Superior temporal gyrus (tissue), 1 donor: ENCODE measurements at regions not wholly inside any gene's neighbourhood (a gene's known extent, or its start where the extent isn't known, plus 50 kb on each side); places are given as distances from the start of the nearest gene placed in this dataset.

Experiments
- DNase-seq: peaks from one replicate; pipeline ENCODE4 v3.0.0-alpha.2; 2016; ENCODE audit errors: extremely low spot score

DNA sequence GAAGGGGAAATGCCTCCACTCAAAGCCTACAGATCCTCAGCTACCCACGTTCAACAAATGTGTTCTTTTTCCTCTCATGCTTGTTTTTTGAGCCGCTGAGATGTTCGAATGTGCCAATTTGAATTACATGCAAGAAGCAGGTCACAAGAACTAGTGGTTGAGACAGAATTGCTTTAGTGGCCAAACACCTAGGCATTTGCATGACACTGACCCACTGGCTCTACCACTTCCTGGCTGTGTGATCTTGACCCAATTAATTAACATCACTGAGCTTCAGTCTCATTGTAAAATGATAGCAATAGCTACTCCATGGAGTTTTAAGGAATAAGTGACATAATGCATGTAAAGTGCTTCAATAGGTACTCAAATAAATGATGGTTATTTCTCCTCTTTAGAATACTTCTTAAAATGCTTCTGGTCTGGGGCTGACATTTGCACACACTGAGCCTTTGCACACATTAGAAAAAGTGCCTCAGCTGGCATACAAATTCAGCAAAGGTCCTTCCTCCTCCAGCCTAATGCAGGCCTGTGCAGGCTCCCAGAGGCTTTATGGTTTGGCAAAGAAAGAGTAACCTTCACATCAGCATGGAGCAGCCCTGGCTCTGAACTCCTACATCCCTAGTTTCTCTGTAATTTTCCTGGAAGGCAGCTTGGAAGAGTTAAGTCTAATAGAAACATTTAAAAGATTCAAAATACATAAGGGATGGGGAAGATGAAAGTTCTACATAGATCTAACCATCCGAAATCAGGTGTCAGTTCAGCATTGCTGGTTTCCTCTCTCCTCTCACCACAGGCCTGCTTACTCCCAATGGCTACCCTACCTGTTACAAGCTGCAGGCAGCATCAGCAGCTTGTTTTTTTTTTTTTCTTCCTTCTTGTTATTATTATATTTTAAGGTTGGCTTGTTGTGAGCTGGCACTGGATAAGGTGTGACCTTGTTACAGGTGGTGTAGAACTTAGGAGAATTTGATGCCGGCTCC lies 107.4 kb downstream of the TBX19 start:
- DNase-seq = peak; percentile 19

DNA sequence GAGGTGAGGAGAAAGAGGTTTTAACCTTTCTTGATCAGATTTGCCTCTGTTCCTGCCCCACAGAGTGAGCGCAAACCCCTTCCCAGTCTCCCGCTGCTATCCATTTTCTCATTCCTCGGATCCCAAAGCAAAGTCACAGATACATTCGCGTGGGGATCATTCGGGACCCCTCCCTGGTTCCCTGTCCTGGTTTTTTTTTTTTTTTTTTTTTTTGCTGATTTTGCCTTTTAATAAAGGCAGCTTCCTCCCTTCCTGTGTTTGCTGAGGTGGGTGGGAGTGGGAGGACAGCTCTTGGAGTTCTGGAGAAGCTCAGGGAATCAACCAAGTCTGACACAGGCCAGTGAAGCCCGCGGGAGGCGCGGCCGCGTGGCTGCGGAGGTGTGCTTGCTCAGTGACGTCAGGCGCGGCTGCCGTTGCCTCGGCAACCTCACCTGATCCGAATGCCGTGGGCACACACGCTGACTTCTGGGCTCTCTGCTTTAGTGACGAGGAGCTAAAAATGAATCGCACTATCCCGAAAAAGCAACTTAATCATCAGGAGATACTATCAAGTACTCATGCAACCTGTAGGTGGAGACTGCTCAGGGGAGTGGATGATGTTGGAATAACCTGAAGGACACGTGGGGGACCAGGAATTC lies 106.4 kb downstream of the TBX19 start:
- peak; percentile 42 for DNase-seq

DNA sequence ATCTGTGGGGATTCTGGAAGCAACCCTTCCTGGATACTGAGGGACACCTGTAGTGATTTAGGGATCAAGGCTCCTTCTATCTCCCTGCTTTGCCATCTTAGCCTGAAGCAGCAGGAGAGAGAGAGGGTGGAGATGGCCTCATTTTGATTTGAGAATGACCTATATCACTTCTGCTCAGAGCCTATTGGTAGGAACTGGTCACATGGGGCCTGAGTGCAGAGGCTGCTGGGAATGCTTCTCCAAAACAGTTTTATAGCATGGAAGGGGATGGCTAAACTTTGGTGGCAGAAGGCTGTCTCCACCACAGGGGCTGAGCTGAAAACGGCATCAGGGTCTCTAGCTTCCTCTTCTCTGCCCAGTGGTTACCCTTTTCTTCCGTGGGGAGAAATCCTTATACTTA lies 105.8 kb downstream of the TBX19 start:
- no peak for DNase-seq

DNA sequence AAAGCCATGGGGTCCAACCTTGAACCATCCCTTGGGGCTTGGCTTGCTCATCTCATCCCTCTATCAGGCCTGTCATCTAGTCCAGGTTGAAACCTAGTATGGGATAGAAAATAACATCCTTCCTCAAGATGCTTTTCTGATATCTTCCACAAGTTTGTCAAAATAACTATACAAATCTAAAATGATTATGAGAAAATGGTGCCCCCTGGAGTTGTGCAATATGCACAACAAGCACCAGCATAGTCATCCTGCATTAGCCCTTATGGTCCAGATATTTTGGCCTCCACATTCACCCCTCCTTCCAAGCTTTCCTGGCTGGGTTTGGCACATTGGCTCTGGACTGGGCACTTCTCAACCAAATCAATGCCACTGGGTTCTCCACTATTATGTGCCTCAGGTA lies 101.2 kb downstream of the TBX19 start:
- no peak for DNase-seq

DNA sequence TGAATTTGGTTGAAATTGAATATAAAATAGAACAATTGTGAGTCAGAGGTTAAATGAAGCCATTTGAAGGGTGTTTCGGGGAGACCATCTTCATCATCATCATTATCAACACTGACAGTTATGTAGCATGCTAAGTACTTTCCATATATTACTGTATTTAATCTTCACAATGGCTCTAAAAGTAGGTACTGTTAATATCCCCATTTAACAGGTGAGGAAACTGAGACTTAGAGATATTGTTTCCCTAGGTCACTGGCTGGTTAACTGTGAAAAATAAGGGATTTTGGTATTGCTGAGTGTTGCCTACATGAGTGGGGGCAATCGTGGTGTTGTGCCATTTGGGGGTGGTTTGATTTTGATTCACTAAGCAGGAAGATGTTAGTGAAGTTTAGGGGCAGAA lies 100.3 kb downstream of the TBX19 start:
- no peak for DNase-seq

DNA sequence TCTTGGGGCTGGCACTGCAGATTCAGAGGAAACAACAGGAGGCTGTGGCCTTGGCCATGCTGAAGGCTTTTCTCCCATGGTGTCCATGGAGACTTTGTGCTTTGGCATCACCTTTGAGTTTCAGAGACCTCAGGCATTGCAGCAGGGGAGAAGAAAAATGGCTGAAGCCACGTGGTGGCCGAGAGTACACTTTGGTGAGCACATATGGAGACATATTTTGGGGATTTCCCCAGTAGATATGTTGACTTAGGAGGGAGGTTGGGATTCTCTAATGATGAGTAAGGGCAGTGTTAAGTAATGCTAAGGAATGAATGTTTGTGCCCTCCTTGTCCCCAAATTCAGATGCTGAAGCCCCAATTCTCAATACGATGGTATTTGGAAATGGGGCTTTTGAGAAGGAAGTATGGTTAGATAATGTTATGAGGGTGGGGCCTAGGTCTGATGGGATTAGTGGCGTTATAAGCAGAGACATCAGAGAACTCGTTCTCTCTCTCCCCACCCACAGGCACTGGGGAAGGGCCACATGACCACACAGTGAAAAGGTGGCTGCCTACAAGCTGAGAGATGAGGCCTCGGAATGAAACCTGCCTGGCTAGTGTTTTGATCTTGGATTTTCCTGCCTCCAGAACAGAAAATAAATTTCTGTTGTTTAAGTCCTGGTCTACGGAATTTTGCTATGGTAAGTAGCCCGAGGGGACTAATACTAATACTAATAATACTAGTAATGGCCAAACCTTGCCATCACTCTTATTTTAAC lies 98.6 kb downstream of the TBX19 start:
- DNase-seq = no peak

DNA sequence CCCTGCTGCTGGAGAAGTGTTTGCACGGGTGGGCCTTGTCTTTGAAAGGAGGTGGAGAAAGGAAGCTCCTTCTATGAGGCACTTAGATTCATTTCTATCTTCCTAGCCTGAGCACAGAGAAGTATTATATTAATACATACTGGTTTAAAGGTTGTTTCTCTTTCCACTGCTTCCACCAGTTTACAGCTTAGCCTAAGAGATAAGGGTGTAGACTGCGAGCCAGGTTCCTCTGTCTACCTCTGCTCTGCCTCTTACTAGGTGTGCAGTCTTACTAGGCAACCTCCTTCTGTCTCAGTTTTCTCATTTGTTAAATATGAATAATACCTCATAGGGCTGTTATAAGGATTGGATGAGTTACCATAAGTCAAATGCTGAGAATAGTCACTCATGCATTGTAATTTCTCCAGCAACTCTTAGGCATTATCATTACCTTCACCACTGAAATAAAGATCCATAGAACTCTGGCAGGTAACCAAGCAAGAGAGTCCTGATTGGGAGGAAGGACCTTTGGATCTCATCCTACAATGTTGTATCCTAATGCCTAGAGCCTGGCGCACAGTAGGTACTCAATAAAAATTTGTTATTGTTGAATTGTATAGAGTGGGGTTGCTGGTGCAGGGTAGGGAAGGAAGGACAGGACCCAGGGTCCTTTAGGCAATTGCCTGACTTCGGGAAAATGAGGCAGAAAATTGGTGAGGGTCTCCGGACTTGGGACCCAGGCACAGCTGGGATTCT lies 95.1 kb downstream of the TBX19 start:
- no peak for DNase-seq

DNA sequence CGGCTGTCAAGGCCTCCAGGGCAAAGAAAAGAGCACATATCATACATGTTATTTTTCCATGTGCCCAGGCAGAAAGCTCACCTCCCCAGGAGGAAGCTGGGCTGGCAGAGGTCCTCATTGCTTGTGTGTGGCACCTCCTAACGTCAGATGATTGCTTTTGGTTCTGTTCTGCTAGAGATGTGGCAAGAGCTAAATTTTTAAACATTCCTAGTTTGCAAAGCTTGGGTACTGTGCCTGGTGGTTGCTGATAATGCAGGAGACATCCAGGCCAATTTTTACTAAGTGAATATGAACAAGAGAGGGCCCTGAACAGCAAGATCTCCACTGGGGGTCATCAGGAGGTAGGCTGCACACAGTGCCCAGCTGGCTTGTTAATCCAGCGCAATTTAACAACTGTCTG lies 93.9 kb downstream of the TBX19 start:
- DNase-seq = peak; percentile 36

DNA sequence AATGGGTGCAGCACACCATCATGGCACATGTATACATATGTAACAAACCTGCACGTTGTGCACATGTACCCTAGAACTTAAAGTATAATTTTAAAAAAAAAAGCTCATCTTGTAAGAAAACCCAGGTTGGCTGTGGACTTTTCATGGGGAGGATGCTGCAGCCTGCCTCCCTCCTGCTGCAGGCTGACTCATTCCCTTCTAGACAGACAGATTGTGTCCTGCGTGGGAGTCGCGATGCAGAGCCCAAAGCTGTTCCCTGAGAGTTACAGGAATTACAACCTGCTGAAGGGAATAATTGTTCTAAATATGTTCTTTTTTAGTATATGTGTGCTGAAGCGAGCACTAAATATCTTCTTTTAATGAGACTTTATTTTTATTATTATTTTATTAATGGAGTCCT lies 93.2 kb downstream of the TBX19 start:
- peak; percentile 57 for DNase-seq

DNA sequence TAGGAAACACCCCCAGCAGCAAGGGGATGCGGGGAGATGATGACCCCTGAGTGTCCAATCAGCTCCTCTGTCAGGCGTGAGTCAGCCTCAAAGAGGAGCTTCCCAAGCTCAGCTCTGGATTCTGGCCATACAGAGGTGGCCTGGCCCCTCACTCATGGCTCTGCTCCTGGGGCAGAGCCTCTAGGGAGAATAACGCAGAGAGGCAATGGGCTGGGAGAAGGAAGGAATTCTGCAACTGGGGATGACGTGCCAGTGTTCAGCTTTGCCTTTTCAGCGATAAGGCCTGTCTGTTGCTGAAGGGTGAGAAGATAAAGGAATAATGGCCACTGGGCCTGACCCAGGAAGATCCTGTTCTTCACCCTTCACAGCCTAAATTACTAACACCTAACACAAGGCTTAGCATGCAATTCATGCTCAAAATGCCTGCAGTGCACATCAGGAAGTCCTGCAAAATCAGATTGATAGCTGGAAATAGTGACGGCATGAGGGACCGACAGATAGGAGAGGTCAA lies 92.2 kb downstream of the TBX19 start:
- no peak for DNase-seq

DNA sequence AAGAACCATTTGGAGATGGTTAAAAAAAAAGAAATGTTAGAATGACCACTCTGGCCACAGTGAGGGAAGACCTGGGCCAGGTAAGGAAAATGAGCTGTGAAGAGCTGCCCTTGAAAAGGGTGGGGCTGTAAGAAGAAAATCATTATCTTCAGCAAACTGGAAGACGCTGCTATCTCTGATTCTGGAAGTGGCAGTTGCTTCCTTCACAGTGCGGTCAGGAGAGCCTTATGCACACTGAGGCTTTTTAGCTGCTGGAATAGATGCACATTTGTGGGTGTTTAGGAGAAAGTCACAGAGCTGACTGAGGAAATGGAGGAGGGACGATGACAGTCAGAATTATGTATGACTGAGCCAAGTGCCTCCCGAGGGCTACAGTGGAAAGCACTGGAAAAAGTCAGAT lies 91.6 kb downstream of the TBX19 start:
- DNase-seq = peak; percentile 47

DNA sequence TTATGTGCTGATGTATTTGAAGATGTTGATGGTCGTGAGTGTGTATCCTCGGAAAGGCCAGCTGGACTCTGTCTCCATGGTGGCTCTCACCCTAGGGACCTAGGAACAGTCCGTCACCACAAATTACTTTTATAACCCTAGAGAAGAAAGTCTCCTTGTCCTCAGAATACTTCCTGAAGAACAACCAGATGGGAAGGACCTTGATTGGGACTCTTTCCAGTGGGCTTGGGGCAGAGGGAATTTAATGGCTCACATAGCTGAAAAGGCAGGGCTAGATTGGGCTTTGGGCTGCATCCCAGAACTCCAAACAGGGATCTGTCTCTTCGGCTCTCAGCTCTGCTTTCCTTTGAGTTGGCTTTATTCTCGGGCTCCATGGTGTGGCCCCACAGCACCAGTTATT lies 90.8 kb downstream of the TBX19 start:
- DNase-seq = no peak

DNA sequence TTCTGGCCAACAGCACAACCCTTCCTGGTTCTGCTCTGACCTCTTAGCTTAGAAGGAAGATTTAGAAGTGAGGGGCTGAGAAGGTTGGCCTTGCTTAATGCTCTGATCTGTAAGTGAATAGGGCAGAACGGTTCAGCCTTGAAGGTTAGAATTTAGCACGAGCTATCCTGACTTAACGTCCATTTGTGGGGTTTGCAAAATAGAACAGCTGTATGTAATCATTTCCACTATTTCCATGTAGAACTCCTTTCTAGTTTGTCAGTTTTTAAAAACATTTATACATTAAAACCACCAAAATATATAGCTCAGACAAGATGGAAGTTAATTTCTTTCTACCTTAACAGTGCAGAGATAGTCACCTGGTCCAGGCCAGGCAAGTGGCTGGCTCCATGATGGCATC lies 89.9 kb downstream of the TBX19 start:
- no peak for DNase-seq

DNA sequence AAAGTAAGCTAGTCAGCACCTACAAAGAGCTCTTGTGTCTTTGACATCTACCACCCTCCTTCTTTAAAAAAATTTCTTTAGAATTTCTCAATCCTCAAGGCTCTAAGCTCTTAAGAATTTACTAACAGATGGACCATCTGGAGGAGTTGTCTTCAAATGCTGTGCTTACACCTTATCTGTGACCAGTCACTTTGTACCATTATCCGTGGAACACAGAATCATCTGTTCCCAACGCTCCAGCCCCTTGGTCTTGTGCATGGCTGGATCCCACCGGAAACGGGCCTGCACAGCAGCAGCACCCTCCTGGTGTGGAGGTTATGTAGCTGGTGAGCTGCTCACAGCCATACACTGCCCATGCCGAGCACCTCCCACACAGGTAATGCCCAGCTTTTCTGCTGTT lies 89.0 kb downstream of the TBX19 start:
- DNase-seq = no peak

DNA sequence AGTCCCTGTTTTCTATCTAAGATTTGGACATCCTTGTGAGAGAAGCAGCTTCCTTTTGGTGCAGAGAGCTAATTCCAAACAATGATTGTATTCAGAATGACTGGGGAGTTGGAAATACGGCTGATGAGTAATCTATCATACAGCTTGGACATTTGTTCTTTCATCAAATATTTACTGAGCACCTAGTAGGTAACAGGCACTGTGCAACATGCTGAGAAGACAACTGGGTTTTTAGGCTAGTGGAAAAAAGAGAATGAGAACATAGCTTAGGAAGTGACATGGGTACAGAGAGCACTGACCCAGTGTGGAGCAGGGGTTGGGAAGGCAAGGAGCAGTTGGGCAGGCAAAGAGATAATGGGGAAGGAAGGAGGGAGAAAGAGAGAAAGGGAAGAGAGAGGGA lies 87.5 kb downstream of the TBX19 start:
- no peak for DNase-seq

DNA sequence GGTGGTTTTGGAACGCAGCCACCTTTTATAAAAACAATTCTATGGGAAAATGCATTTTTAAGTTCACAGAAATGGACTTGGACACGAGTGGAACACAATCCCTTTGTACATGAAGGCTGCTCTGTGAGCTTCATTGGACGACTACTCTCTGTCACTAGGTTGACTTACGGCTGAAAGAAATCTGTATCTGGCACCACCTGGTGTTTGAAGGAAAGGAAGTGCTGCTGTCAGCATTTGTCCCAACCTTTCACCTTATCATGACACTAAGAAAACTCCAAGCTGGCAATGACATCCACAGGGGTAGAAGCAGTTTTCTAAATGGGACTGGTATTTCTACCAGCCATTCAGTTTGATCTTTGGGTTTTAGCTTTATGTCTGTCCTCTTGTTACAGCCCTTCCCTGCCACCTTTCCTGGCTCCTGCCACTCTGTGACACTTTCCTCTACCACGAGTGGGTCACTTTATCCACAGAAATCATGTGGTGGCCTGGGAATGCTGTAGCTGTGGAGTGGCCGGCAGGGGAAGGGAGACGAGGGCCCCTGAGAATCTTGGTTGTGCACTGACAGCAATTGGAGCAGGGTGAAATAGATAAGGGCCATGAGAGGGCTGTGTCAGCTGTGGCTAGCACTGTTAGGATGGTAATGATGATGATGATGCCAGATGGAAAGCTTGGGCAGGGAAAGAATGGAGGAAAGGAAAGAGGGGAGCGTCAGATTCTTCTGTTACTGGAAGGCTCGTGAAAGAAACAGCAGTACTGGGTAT lies 85.2 kb downstream of the TBX19 start:
- DNase-seq = no peak
